MM.1S (cell line): ENCODE measurements at regions not wholly inside any gene's neighbourhood (a gene's known extent, or its start where the extent isn't known, plus 50 kb on each side); places are given as distances from the start of the nearest gene placed in this dataset.

ENCODE experiments used
- DNase-seq: peaks from one replicate; pipeline ENCODE4 v3.0.0-alpha.2; 2015
- H2AFZ ChIP-seq: fragments of 300-600 bp; sonication (generic); 2 replicates; pipeline ENCODE4 v1.6.0; 2016; ENCODE audit warnings: antibody characterized with exemption, low read length
- H3F3A ChIP-seq: fragments of 300-600 bp; sonication (generic); 2 replicates; pipeline ENCODE4 v1.6.1; 2016; ENCODE audit warnings: mild to moderate bottlenecking, antibody characterized with exemption, low read length, moderate library complexity, mixed read lengths; ENCODE audit not compliant: insufficient read depth
- H3K27ac ChIP-seq: fragments of 300-600 bp; sonication (generic); 2 replicates; pipeline ENCODE4 v1.5.1; 2016; ENCODE audit warnings: mild to moderate bottlenecking, low read length
- H3K27me3 ChIP-seq: fragments of 300-600 bp; sonication (generic); replicated peaks from 2 replicates; pipeline ENCODE4 v1.6.0; 2016; ENCODE audit warnings: low read length; ENCODE audit not compliant: insufficient read depth
- H3K36me3 ChIP-seq: fragments of 300-600 bp; sonication (generic); replicated peaks from 2 replicates; pipeline ENCODE4 v1.6.1; 2016; ENCODE audit warnings: mild to moderate bottlenecking, low read length, mixed read lengths; ENCODE audit not compliant: insufficient read depth
- H3K4me1 ChIP-seq: fragments of 300-600 bp; sonication (generic); 2 replicates; pipeline ENCODE4 v1.6.1; 2016; ENCODE audit warnings: low read length, mixed read lengths
- H3K4me2 ChIP-seq: fragments of 300-600 bp; sonication (generic); 2 replicates; pipeline ENCODE4 v1.6.0; 2016; ENCODE audit warnings: low read depth, low read length
- H3K4me3 ChIP-seq: fragments of 300-600 bp; sonication (generic); 2 replicates; pipeline ENCODE4 v1.5.1; 2016; ENCODE audit warnings: low read length, mixed read lengths
- H3K79me2 ChIP-seq: fragments of 300-600 bp; sonication (generic); 2 replicates; pipeline ENCODE4 v1.6.1; 2016; ENCODE audit warnings: mixed run types, low read length, mixed read lengths
- H3K9ac ChIP-seq: fragments of 300-600 bp; sonication (generic); 2 replicates; pipeline ENCODE4 v1.6.1; 2016; ENCODE audit warnings: low read length, mixed read lengths
- H3K9me2 ChIP-seq: fragments of 300-600 bp; sonication (generic); replicated peaks from 2 replicates; pipeline ENCODE4 v1.6.1; 2016; ENCODE audit warnings: mild to moderate bottlenecking, low read length, mixed read lengths; ENCODE audit not compliant: insufficient read depth
- H3K9me3 ChIP-seq: fragments of 300-600 bp; sonication (generic); replicated peaks from 2 replicates; pipeline ENCODE4 v1.6.1; 2016; ENCODE audit warnings: mild to moderate bottlenecking, low read length, mixed read lengths; ENCODE audit not compliant: insufficient read depth
- H4K20me1 ChIP-seq: fragments of 300-600 bp; sonication (generic); 2 replicates; pipeline ENCODE4 v1.6.1; 2016; ENCODE audit warnings: mild to moderate bottlenecking, low read length, moderate library complexity, mixed read lengths; ENCODE audit not compliant: insufficient read depth
- EZH2 ChIP-seq: fragments of 300-600 bp; sonication (generic); optimal IDR thresholded peaks from 2 replicates; pipeline ENCODE3; 2017; ENCODE audit warnings: low read depth, mild to moderate bottlenecking, antibody characterized with exemption, low read length, mixed read lengths
- EZH2phosphoT487 ChIP-seq: fragments of 300-600 bp; sonication (generic); IDR thresholded peaks from 2 replicates; pipeline ENCODE4 v1.6.1; 2018; ENCODE audit warnings: antibody characterized with exemption, low read length
- TF ChIP-seq, protein P1 (sequence below): fragments of 300-600 bp; sonication (generic); IDR thresholded peaks from 2 replicates; pipeline ENCODE4 v1.5.1; 2016; ENCODE audit warnings: antibody characterized with exemption, low read length, mixed read lengths

DNA sequence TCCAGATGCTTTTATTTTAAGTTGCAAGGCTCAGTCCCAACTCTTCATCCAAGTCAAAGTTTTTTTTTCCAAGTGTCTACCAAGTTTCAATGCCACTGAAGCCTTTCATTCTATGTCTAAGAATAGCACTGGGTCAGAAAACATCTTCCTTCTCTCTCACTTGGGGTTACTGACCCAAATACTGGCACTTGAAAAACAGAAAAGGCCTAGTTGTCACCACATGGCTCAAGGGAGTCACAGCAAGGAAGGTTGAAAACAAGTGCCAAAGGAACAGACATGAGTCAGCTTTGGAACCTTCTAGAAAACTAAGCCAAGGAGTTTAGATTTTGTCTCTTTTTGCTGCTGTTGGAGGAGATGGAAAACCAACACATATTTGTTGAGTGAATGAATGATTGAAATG lies 146.5 kb downstream of the COPS8 start:
- Histone ChIP-seq H3K27ac (no peak overlapping the region), H2AFZ (no peak overlapping the region), H3F3A (no peaks in the 10 kb centered on the region), H3K27me3 (no peaks in the 10 kb centered on the region), H4K20me1 (no peaks in the 10 kb centered on the region), H3K9me3 (no peaks in the 10 kb centered on the region), H3K4me3 (no peak overlapping the region), H3K4me2 (no peak overlapping the region), H3K9ac (no peak overlapping the region), H3K4me1 (no peaks in the 10 kb centered on the region), H3K36me3 (no peaks in the 10 kb centered on the region), H3K9me2 (no peaks in the 10 kb centered on the region), H3K79me2 (no peaks in the 10 kb centered on the region)
- TF ChIP-seq EZH2 (no peak), EZH2phosphoT487 (no peak)
- TF ChIP-seq, protein P1, sequence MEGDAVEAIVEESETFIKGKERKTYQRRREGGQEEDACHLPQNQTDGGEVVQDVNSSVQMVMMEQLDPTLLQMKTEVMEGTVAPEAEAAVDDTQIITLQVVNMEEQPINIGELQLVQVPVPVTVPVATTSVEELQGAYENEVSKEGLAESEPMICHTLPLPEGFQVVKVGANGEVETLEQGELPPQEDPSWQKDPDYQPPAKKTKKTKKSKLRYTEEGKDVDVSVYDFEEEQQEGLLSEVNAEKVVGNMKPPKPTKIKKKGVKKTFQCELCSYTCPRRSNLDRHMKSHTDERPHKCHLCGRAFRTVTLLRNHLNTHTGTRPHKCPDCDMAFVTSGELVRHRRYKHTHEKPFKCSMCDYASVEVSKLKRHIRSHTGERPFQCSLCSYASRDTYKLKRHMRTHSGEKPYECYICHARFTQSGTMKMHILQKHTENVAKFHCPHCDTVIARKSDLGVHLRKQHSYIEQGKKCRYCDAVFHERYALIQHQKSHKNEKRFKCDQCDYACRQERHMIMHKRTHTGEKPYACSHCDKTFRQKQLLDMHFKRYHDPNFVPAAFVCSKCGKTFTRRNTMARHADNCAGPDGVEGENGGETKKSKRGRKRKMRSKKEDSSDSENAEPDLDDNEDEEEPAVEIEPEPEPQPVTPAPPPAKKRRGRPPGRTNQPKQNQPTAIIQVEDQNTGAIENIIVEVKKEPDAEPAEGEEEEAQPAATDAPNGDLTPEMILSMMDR = no peak
- no peak for DNase-seq

DNA sequence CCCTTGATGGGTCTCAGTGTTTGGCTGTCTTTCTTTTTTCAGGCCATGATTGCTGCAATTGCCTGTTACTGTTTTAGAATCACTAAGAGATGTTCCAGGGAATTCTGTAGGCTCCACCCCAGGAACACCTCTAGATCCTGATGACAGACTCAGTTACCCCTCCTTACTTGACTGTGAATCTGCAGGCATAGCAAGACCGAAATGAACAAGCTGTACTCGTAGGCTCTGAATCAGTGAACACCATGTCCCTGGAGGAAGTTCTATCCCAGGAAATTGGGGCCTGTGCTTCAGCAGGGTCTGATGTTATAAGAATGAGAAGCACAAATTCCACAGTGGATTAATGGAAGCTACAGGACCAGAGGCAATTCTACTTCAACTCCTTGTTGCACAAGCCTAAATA lies 148.6 kb downstream of the COPS8 start:
- H3K4me1 ChIP-seq = no peaks in the 10 kb centered on the region
- no peak overlapping the region for H3K4me3 ChIP-seq
- no peak for DNase-seq
- no peaks in the 10 kb centered on the region for H3K27me3 ChIP-seq
- no peaks in the 10 kb centered on the region for H4K20me1 ChIP-seq
- no peak overlapping the region for H3K4me2 ChIP-seq
- no peaks in the 10 kb centered on the region for H3F3A ChIP-seq
- no peak overlapping the region for H3K27ac ChIP-seq
- no peaks in the 10 kb centered on the region for H3K9me2 ChIP-seq
- no peaks in the 10 kb centered on the region for H3K9me3 ChIP-seq
- H3K9ac ChIP-seq = no peak overlapping the region
- H2AFZ ChIP-seq = no peak overlapping the region
- H3K79me2 ChIP-seq = no peaks in the 10 kb centered on the region
- TF ChIP-seq, protein P1 = no peak
- TF ChIP-seq EZH2 = no peak
- no peak for TF ChIP-seq EZH2phosphoT487
- no peaks in the 10 kb centered on the region for H3K36me3 ChIP-seq

DNA sequence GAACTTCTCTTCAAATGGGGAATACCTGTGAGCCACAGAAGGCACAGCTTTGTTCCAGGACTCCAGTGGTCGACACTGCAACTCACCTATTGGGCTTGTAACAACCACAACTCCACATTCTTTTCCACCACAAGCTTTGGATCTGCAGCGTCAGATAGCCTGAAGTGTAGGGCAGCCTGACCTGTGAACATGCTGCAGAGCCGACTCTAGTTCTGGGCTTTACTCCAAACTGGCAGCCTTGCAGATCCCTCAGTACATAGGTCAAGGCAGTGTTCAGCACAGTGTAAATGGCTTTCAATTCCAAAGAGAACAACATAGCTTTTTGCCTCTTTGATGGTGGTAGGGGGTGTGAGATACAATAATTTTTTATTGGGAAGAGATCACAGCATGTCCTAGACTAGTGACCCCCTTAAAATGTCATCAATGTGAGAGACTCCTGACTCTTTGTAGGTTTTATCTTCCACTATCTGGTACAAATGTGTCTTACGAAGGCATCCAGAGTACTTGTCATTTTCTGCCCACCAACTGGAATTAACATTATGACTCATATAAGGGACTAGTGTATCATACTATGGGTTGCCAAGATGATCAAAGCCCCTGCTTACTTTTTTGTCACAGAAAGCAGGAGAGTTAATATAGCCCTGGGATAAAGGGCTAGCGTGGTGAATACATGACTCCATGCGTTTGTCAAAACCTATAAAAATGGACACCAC lies 149.8 kb downstream of the COPS8 start:
- H3F3A ChIP-seq = no peaks in the 10 kb centered on the region
- no peaks in the 10 kb centered on the region for H3K9me2 ChIP-seq
- H3K9me3 ChIP-seq = no peaks in the 10 kb centered on the region
- no peak overlapping the region for H3K9ac ChIP-seq
- no peak overlapping the region for H2AFZ ChIP-seq
- no peak overlapping the region for H3K27ac ChIP-seq
- TF ChIP-seq EZH2 (no peak), EZH2phosphoT487 (no peak)
- TF ChIP-seq, protein P1 = no peak
- H3K27me3 ChIP-seq = no peaks in the 10 kb centered on the region
- no peak for DNase-seq
- no peaks in the 10 kb centered on the region for H3K4me1 ChIP-seq
- H3K4me2 ChIP-seq = no peak overlapping the region
- no peaks in the 10 kb centered on the region for H3K79me2 ChIP-seq
- no peak overlapping the region for H3K4me3 ChIP-seq
- no peaks in the 10 kb centered on the region for H3K36me3 ChIP-seq
- no peaks in the 10 kb centered on the region for H4K20me1 ChIP-seq
